SK-N-SH treated with all-trans-retinoic acid at 6 μM for 48 hours (cell line): ENCODE measurements at regions not wholly inside any gene's neighbourhood (a gene's known extent, or its start where the extent isn't known, plus 50 kb on each side); places are given as distances from the start of the nearest gene placed in this dataset.

Experiments
- CSDC2 ChIP-seq: fragments of 250-450 bp; sonication (Bioruptor Pico); IDR thresholded peaks from 2 replicates; pipeline ENCODE4 v1.5.0; 2020; ENCODE audit warnings: mild to moderate bottlenecking, moderate library complexity
- PPARA ChIP-seq: fragments of 250-450 bp; sonication (Bioruptor Pico); IDR thresholded peaks from 2 replicates; pipeline ENCODE4 v1.5.0; 2020; ENCODE audit warnings: mild to moderate bottlenecking, borderline replicate concordance
- TCF4 ChIP-seq: fragments of 250-450 bp; sonication (Bioruptor Pico); IDR thresholded peaks from 2 replicates; pipeline ENCODE4 v1.8.0; 2021; ENCODE audit warnings: mild to moderate bottlenecking, moderate library complexity, borderline replicate concordance
- ZNF565 ChIP-seq: fragments of 450-650 bp; formaldehyde crosslinking; conservative IDR thresholded peaks from 2 replicates; pipeline ENCODE4 v1.5.0; 2020; ENCODE audit warnings: low read depth, mild to moderate bottlenecking, moderate library complexity
- TF ChIP-seq, protein P1 (sequence below): fragments of 250-450 bp; sonication (Bioruptor Pico); IDR thresholded peaks from 2 replicates; pipeline ENCODE4 v1.5.1; 2021; ENCODE audit warnings: mild to moderate bottlenecking, moderate library complexity
- TF ChIP-seq, protein P2 (sequence below): fragments of 250-450 bp; sonication (Bioruptor Pico); IDR thresholded peaks from 2 replicates; pipeline ENCODE4 v1.5.1; 2020; ENCODE audit warnings: low read depth, mild to moderate bottlenecking, moderate library complexity
- TF ChIP-seq, protein P3 (sequence below): fragments of 250-450 bp; sonication (Bioruptor Pico); IDR thresholded peaks from 2 replicates; pipeline ENCODE4 v1.5.0; 2020; ENCODE audit warnings: mild to moderate bottlenecking, moderate library complexity

- TF ChIP-seq, protein P1, sequence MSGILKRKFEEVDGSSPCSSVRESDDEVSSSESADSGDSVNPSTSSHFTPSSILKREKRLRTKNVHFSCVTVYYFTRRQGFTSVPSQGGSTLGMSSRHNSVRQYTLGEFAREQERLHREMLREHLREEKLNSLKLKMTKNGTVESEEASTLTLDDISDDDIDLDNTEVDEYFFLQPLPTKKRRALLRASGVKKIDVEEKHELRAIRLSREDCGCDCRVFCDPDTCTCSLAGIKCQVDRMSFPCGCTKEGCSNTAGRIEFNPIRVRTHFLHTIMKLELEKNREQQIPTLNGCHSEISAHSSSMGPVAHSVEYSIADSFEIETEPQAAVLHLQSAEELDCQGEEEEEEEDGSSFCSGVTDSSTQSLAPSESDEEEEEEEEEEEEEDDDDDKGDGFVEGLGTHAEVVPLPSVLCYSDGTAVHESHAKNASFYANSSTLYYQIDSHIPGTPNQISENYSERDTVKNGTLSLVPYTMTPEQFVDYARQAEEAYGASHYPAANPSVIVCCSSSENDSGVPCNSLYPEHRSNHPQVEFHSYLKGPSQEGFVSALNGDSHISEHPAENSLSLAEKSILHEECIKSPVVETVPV, result no peak
- TF ChIP-seq, protein P2, sequence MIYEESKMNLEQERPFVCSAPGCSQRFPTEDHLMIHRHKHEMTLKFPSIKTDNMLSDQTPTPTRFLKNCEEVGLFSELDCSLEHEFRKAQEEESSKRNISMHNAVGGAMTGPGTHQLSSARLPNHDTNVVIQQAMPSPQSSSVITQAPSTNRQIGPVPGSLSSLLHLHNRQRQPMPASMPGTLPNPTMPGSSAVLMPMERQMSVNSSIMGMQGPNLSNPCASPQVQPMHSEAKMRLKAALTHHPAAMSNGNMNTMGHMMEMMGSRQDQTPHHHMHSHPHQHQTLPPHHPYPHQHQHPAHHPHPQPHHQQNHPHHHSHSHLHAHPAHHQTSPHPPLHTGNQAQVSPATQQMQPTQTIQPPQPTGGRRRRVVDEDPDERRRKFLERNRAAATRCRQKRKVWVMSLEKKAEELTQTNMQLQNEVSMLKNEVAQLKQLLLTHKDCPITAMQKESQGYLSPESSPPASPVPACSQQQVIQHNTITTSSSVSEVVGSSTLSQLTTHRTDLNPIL (CRISPR knock-in tag), result no peak
- TF ChIP-seq PPARA (CRISPR knock-in tag) (no peak), CSDC2 (CRISPR knock-in tag) (no peak), TCF4 (no peak), ZNF565 (CRISPR knock-in tag) (no peak)
- TF ChIP-seq, protein P3, sequence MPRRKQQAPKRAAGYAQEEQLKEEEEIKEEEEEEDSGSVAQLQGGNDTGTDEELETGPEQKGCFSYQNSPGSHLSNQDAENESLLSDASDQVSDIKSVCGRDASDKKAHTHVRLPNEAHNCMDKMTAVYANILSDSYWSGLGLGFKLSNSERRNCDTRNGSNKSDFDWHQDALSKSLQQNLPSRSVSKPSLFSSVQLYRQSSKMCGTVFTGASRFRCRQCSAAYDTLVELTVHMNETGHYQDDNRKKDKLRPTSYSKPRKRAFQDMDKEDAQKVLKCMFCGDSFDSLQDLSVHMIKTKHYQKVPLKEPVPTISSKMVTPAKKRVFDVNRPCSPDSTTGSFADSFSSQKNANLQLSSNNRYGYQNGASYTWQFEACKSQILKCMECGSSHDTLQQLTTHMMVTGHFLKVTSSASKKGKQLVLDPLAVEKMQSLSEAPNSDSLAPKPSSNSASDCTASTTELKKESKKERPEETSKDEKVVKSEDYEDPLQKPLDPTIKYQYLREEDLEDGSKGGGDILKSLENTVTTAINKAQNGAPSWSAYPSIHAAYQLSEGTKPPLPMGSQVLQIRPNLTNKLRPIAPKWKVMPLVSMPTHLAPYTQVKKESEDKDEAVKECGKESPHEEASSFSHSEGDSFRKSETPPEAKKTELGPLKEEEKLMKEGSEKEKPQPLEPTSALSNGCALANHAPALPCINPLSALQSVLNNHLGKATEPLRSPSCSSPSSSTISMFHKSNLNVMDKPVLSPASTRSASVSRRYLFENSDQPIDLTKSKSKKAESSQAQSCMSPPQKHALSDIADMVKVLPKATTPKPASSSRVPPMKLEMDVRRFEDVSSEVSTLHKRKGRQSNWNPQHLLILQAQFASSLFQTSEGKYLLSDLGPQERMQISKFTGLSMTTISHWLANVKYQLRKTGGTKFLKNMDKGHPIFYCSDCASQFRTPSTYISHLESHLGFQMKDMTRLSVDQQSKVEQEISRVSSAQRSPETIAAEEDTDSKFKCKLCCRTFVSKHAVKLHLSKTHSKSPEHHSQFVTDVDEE (CRISPR knock-in tag), result no peak
Observed at GRCh38 chr12:67784831-67785230, 136.3 kb downstream of the DYRK2 start.
